Panc1 (cell line): ENCODE measurements at regions not wholly inside any gene's neighbourhood (a gene's known extent, or its start where the extent isn't known, plus 50 kb on each side); places are given as distances from the start of the nearest gene placed in this dataset.

ENCODE experiments used
- CTCF ChIP-seq: fragments of 450-650 bp; IDR thresholded peaks from 2 replicates; pipeline ENCODE4 v1.5.1; 2017; ENCODE audit warnings: mild to moderate bottlenecking
- POLR2AphosphoS5 ChIP-seq: IDR thresholded peaks from 2 replicates; pipeline ENCODE4 v1.6.1; 2012; ENCODE audit warnings: mild to moderate bottlenecking, low read depth, low read length, moderate library complexity
- TF ChIP-seq, protein P1 (sequence below), 2 experiments: IDR thresholded peaks; 2 replicates each; pipeline ENCODE4 v1.6.1; 2011 to 2012; ENCODE audit warnings: low read depth in 2 of 2, control low read depth in 1 of 2, low read length in 1 of 2, mild to moderate bottlenecking in 1 of 2, moderate library complexity in 1 of 2; ENCODE audit not compliant: insufficient read depth in 1 of 2

- TF ChIP-seq POLR2AphosphoS5 = no peak
- TF ChIP-seq, protein P1, sequence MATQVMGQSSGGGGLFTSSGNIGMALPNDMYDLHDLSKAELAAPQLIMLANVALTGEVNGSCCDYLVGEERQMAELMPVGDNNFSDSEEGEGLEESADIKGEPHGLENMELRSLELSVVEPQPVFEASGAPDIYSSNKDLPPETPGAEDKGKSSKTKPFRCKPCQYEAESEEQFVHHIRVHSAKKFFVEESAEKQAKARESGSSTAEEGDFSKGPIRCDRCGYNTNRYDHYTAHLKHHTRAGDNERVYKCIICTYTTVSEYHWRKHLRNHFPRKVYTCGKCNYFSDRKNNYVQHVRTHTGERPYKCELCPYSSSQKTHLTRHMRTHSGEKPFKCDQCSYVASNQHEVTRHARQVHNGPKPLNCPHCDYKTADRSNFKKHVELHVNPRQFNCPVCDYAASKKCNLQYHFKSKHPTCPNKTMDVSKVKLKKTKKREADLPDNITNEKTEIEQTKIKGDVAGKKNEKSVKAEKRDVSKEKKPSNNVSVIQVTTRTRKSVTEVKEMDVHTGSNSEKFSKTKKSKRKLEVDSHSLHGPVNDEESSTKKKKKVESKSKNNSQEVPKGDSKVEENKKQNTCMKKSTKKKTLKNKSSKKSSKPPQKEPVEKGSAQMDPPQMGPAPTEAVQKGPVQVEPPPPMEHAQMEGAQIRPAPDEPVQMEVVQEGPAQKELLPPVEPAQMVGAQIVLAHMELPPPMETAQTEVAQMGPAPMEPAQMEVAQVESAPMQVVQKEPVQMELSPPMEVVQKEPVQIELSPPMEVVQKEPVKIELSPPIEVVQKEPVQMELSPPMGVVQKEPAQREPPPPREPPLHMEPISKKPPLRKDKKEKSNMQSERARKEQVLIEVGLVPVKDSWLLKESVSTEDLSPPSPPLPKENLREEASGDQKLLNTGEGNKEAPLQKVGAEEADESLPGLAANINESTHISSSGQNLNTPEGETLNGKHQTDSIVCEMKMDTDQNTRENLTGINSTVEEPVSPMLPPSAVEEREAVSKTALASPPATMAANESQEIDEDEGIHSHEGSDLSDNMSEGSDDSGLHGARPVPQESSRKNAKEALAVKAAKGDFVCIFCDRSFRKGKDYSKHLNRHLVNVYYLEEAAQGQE (IDR thresholded peaks at IDR 0.05; ENCODE audit: insufficient read depth in 1 of 2, low read depth in 2 of 2, low read length in 1 of 2) = no peak
- TF ChIP-seq CTCF = no peak
Observed at GRCh38 chr7:125098377-125098970, 168.8 kb upstream of the POT1 start.
